ENCODE measurements at regions not wholly inside any gene's neighbourhood (a gene's known extent, or its start where the extent isn't known, plus 50 kb on each side); places are given as distances from the start of the nearest gene placed in this dataset.

DNA sequence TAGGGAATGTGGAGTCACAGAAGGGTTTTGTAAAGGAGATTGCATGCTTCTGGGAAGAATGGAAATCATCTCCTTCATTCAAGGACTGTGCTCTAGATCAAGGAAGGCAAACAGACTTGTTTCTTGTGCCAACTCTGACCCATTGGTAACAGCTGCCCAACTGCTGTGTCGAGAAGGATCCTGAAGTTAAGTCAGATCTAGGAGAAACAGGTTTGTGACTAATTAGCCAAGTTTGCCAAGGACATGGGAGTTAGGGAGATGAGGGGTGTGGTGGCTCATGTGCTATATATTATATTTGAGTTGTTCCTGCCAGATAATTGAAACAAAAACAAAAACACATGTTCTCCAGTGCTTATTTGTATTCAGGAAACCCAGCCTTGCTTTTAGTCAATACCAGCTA is 251.2 kb upstream of the USP24 start:
- no peak overlapping the region for H3K4ac ChIP-seq (replicated peaks; ENCODE audit: insufficient read length, low read depth, low read length)
- no peaks in the 10 kb centered on the region for H4K20me1 ChIP-seq (replicated peaks in 1 of 2; ENCODE audit: control insufficient read depth in 1 of 2, insufficient read depth in 2 of 2, low read length in 2 of 2)
- no peak overlapping the region for H4K5ac ChIP-seq (ENCODE audit: insufficient read length, low read depth, low read length)
- no peaks in the 10 kb centered on the region for H3K79me1 ChIP-seq (ENCODE audit: low read depth, low read length)
- no peak overlapping the region for H2AFZ ChIP-seq (ENCODE audit: low read length)
- H2BK20ac ChIP-seq (ENCODE audit: low read length) = no peak overlapping the region
- H3K27ac ChIP-seq (ENCODE audit: low read depth, low read length) = no peak overlapping the region
- H3K27me3 ChIP-seq (replicated peaks in 1 of 4; ENCODE audit: control insufficient read depth in 3 of 4, extremely low read depth in 1 of 4, insufficient read depth in 3 of 4, low read length in 3 of 4) = no peaks in the 10 kb centered on the region
- no peak overlapping the region for H3K18ac ChIP-seq (ENCODE audit: extremely low read depth, low read length)
- H3K9me3 ChIP-seq (ENCODE audit: insufficient read depth in 2 of 2, low read depth in 1 of 2, low read length in 1 of 2) = no peaks in the 10 kb centered on the region
- no peak for DNase-seq (ENCODE audit: low read depth in 1 of 2, low spot score in 2 of 2)
- no peak overlapping the region for H3K56ac ChIP-seq (replicated peaks; ENCODE audit: insufficient read length, low read depth, low read length)
- no peak overlapping the region for H3K14ac ChIP-seq (ENCODE audit: insufficient read length)
- H3K23ac ChIP-seq (ENCODE audit: insufficient read length) = no peak overlapping the region
- no peak overlapping the region for H3K4me2 ChIP-seq (ENCODE audit: insufficient read depth in 1 of 2, low read depth in 2 of 2, low read length in 2 of 2)
- H2AK5ac ChIP-seq (ENCODE audit: low read depth, low read length) = no peak overlapping the region
- no peak overlapping the region for H4K8ac ChIP-seq (ENCODE audit: extremely low read depth, insufficient read depth, low read length)
- 95% methylated on average over 1 of the region's 1 CpG; no CpG with 5 or more reads in 1 of the 2 experiments for WGBS, 2 experiments (ENCODE audit: extremely low coverage in 1 of 2, insufficient coverage in 1 of 2, insufficient read length in 1 of 2, insufficient replicate concordance in 2 of 2, low coverage in 1 of 2, low lambda C conversion rate in 2 of 2, missing lambda C conversion rate in 1 of 2)
- H3K9ac ChIP-seq (replicated peaks in 1 of 4; ENCODE audit: extremely low read depth in 1 of 4, low read depth in 3 of 4, low read length in 3 of 4) = no peak overlapping the region
- no peaks in the 10 kb centered on the region for H3K36me3 ChIP-seq (ENCODE audit: control insufficient read depth in 2 of 4, insufficient read depth in 4 of 4, low read length in 3 of 4)
- no peaks in the 10 kb centered on the region for H3K23me2 ChIP-seq (ENCODE audit: low read depth, low read length)
- no peak overlapping the region for H2BK120ac ChIP-seq (replicated peaks; ENCODE audit: low read depth, low read length)
- no peak for TF ChIP-seq GABPA (IDR thresholded peaks at IDR 0.05; ENCODE audit: borderline replicate concordance, insufficient read depth, low read length)
- no peak for TF ChIP-seq TAF1 (IDR thresholded peaks at IDR 0.05; ENCODE audit: low read depth, low read length)
- no peak for TF ChIP-seq GTF2F1 (IDR thresholded peaks at IDR 0.05; ENCODE audit: borderline replicate concordance, low read depth, low read length)
- TF ChIP-seq POLR2AphosphoS5 (IDR thresholded peaks at IDR 0.05; ENCODE audit: low read depth, low read length) = no peak
- ChIA-PET POLR2A (ENCODE audit: partially characterized antibody) (no interaction called here), CTCF (ENCODE audit: partially characterized antibody) (interaction anchor here (0.7 to 1.5 kb wide), 3 partner anchors 14 to 397 kb away, joined by 3 to 5 read pairs (median 3); no protein-coding TSS in a partner anchor)
- no peak overlapping the region for H3K4me3 ChIP-seq (ENCODE audit: extremely low read depth in 1 of 4, insufficient read depth in 2 of 4, low read depth in 3 of 4, low read length in 4 of 4)
- H4K91ac ChIP-seq (replicated peaks; ENCODE audit: insufficient read length, low read length) = no peak overlapping the region
- no peak overlapping the region for H2BK12ac ChIP-seq (ENCODE audit: low read depth, low read length)
- no peak overlapping the region for H2BK5ac ChIP-seq (ENCODE audit: low read depth, low read length)
- H3K79me2 ChIP-seq (ENCODE audit: control insufficient read depth in 1 of 2, insufficient read depth in 2 of 2, low read length in 2 of 2) = no peaks in the 10 kb centered on the region
- FAIRE-seq = no peak
- H3K4me1 ChIP-seq (replicated peaks in 1 of 4; ENCODE audit: control insufficient read depth in 3 of 4, insufficient read depth in 4 of 4, low read length in 3 of 4) = no peaks in the 10 kb centered on the region
- H2BK15ac ChIP-seq (ENCODE audit: low read length) = no peak overlapping the region
